Panc1 (cell line): ENCODE measurements at regions not wholly inside any gene's neighbourhood (a gene's known extent, or its start where the extent isn't known, plus 50 kb on each side); places are given as distances from the start of the nearest gene placed in this dataset.

ENCODE experiments used
- CTCF ChIP-seq: fragments of 450-650 bp; IDR thresholded peaks from 2 replicates; pipeline ENCODE4 v1.5.1; 2017; ENCODE audit warnings: mild to moderate bottlenecking
- REST ChIP-seq, 2 experiments: IDR thresholded peaks; 2 replicates each; pipeline ENCODE4 v1.6.1; 2011 to 2012; ENCODE audit warnings: low read depth in 2 of 2, control low read depth in 1 of 2, low read length in 1 of 2, mild to moderate bottlenecking in 1 of 2, moderate library complexity in 1 of 2; ENCODE audit not compliant: insufficient read depth in 1 of 2

GRCh38 chr3:66629150-66629981 is 128.5 kb upstream of the LRIG1 start:
- TF ChIP-seq CTCF (no peak), REST (IDR thresholded peaks at IDR 0.05; ENCODE audit: insufficient read depth in 1 of 2, low read depth in 2 of 2, low read length in 1 of 2) (no peak)
